Activated naive CD4-positive, alpha-beta T cell treated with anti-CD3 and anti-CD28 coated beads, Interleukin-2, amount 50 U/mL, for 24 hours (primary cell): ENCODE measurements at regions not wholly inside any gene's neighbourhood (a gene's known extent, or its start where the extent isn't known, plus 50 kb on each side); places are given as distances from the start of the nearest gene placed in this dataset.
"Not testable (repeated sequence)": the region's sequence is repeated elsewhere in the genome, so short reads cannot be mapped to it uniquely, and the experiment has no call there.

Source experiments
- H3K27ac Mint-ChIP-seq: one replicate; pipeline ENCODE4 v1.8.0; 2021; ENCODE audit warnings: mild to moderate bottlenecking, mixed read lengths
- H3K27me3 Mint-ChIP-seq: one replicate; pipeline ENCODE4 v1.8.0; 2021; ENCODE audit warnings: mixed read lengths
- H3K36me3 Mint-ChIP-seq: one replicate; pipeline ENCODE4 v1.8.0; 2021; ENCODE audit warnings: mixed read lengths
- H3K4me1 Mint-ChIP-seq: one replicate; pipeline ENCODE4 v1.8.0; 2021; ENCODE audit warnings: mixed read lengths
- H3K4me3 Mint-ChIP-seq: one replicate; pipeline ENCODE4 v1.8.0; 2021; ENCODE audit warnings: mild to moderate bottlenecking, mixed read lengths
- H3K9me3 Mint-ChIP-seq: one replicate; pipeline ENCODE4 v1.8.0; 2021; ENCODE audit warnings: mixed read lengths

DNA sequence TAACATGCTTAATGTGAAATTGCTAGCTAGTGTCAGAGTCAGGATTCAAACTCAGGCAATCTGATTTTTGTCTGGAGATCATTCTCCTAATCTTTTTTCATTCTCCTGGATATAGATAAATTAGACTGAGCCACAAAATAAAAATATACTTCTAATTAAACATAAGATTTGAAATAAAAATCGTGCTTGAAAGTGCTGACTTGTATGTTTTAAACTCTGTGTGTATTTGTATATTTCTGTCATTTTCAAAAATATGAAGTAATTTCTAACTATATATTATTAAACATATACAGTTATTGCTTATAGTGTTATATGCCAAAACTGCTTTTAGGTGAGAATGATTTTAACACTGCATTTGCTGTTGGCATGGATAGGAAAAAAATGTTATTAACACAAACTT lies 239.4 kb downstream of the KCNJ2 start:
- Mint-ChIP-seq H3K9me3 (no peaks in the 10 kb centered on the region), H3K36me3 (no peaks in the 10 kb centered on the region), H3K27ac (no peak overlapping the region)

DNA sequence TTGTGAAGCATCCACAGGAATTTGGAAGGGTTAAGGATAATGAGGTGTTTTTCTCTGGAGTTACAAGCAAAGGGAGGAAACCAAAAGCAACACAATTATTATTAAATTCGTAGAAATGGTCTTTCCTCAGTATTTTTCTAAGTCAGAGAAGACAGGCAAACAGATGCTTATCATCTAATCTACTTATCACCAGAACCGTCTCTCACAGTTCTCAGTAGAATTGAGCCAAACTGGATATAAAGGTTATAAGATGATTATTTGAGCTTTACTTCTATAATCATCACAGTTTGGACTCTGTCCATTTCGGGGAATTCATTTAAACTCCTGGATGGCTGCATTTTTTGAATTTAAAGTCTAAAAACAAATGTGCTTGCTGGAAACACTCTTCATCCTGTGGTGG lies 245.0 kb downstream of the KCNJ2 start:
- no peak overlapping the region for H3K27ac Mint-ChIP-seq
- no peaks in the 10 kb centered on the region for H3K4me1 Mint-ChIP-seq
- H3K4me3 Mint-ChIP-seq, result no peak overlapping the region
- H3K27me3 Mint-ChIP-seq, result no peaks in the 10 kb centered on the region
- no peaks in the 10 kb centered on the region for H3K9me3 Mint-ChIP-seq
- H3K36me3 Mint-ChIP-seq, result no peaks in the 10 kb centered on the region

More for the DNA sequence above, 239.4 kb downstream of the KCNJ2 start:
- no peaks in the 10 kb centered on the region for H3K27me3 Mint-ChIP-seq
- no peak overlapping the region for H3K4me3 Mint-ChIP-seq
- H3K4me1 Mint-ChIP-seq, result no peaks in the 10 kb centered on the region

DNA sequence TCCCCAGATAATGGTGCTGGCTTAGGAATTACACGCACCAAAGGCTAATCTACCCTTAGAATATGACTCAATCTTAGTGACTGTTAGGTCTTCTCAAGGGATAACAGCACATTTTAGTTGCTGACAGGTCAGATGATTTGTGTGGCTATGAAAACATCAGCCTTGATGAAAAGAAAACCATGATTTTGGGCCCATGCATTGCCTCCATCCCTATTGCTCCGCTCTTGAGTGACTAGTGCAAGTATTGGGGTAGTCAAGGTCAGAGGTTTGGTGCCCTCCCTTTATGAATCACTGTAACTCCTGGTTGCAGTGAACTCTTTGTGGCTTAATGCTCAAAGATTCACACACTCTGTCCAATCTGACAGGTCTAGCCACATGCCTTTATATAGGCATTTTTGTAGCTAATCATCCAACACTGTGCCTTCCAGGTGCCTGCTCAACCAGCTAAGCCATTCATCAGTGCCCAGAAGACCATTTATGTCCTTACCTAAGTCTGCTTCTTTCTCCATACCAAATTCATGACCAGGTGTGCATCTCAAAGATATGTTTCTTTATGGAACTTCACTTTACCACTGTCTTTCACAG lies 251.6 kb downstream of the KCNJ2 start:
- no peak overlapping the region for H3K4me3 Mint-ChIP-seq
- H3K27me3 Mint-ChIP-seq, result no peaks in the 10 kb centered on the region
- H3K27ac Mint-ChIP-seq, result no peak overlapping the region
- no peaks in the 10 kb centered on the region for H3K36me3 Mint-ChIP-seq
- no peaks in the 10 kb centered on the region for H3K4me1 Mint-ChIP-seq
- H3K9me3 Mint-ChIP-seq, result no peaks in the 10 kb centered on the region

DNA sequence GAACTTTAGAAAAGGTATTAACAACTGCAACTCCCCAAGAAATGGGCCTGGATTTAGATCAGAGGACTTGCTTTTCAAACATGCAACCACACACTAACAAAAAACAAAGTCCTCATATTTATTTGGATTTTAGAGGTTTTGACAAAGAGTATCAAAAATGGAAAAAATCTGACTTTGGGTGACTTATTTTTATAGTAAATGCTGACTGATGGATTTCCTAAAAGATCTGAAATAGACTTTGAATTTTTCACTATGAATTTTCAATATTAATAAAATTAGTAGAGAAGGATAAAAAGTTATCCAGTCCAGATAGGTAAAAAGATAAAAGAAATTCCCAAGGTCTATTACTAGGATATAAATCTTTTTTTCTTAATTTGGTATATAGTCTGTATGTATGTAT lies 253.5 kb downstream of the KCNJ2 start:
- no peak overlapping the region for H3K4me3 Mint-ChIP-seq
- H3K36me3 Mint-ChIP-seq, result no peaks in the 10 kb centered on the region
- H3K4me1 Mint-ChIP-seq, result no peaks in the 10 kb centered on the region
- no peaks in the 10 kb centered on the region for H3K9me3 Mint-ChIP-seq
- H3K27ac Mint-ChIP-seq, result no peak overlapping the region
- H3K27me3 Mint-ChIP-seq, result peaks cover 1% of the 10 kb centered on the region

DNA sequence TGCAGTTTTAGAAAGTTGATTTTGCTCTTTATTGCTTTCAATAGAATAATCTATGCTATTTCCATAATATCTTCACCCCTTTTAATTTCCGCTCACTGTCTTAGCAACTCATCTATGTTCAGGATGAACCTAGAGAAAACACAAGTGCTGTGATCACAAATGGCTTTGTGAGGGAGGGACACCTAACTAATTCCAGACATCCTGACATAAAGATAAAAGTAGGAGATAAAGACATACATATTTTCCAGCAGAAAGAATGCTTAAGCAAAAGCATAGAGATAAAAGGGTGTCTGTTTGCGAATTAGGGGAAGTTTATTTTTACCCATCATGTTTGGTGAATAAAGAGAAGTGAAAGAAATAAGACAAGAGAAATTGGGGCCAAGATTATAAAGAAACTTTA lies 254.2 kb downstream of the KCNJ2 start:
- Mint-ChIP-seq H3K36me3 (no peaks in the 10 kb centered on the region), H3K27ac (no peak overlapping the region), H3K27me3 (peaks cover 2% of the 10 kb centered on the region), H3K9me3 (no peaks in the 10 kb centered on the region), H3K4me1 (no peaks in the 10 kb centered on the region), H3K4me3 (no peak overlapping the region)

DNA sequence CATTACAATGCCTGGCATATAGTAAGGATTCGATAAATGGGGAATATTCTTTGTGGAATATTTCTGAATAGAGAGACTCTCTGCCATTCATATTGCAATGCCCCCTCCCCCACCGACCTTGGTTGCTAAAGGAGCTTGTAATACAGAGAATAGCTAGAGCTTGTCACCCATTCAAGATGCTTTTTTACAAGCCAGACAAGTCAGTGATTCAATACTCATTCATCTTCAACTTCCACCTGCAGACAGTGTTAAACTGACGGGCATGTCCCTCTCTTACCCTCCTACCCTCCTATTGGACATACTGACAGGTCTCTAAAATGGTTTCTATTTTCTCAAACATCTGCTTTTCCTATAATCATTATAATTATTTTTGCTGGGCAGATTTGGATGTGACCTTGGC lies 257.4 kb downstream of the KCNJ2 start:
- Mint-ChIP-seq H3K27ac (no peak overlapping the region), H3K4me1 (no peaks in the 10 kb centered on the region), H3K9me3 (no peaks in the 10 kb centered on the region), H3K27me3 (peaks cover 2% of the 10 kb centered on the region), H3K36me3 (no peaks in the 10 kb centered on the region), H3K4me3 (no peak overlapping the region)

DNA sequence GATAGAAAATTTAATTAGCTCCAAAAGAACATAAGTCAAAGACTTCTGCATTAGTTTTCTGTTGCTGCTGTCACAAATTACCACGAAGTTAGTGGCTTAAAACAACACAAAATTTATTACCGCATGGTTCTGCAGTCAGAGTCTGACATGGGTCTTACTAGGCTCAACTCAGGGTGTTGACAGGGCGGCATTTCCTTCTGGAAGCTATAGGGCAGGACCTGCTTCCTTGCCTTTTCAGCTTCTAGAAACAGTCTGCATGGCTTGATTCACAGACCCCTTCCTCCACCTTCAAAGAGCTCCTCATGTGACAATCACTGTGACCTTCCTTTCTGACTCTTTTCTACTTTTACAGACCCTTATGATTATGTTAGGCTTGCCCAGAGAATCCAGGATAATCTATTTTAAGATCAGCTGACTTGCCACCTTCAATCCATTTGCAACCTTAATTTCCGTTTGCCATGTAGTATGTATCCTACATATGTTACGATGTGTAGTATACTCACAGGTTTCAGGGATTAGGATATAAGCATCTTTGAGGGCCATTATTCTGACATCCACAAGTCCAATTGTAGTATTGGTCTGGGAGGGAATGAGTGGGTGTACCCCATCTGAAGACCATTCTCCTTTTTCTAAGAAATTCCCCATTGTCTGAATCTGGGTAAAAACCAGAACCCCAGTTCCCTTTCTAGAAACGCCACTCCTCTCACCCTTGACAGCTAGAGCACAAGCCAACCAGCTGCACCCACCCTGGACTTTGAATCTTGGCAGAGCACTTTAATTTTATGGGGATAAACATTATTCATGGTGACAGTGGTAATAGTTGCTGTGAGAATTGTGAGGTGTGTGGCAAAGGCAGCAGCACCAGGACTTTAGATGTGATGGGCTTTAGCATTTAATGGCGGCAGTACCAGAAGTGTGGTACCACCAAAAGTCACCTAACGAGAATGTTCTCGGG lies 265.5 kb downstream of the KCNJ2 start:
- no peaks in the 10 kb centered on the region for H3K36me3 Mint-ChIP-seq
- H3K4me1 Mint-ChIP-seq, result no peaks in the 10 kb centered on the region
- no peaks in the 10 kb centered on the region for H3K9me3 Mint-ChIP-seq
- no peaks in the 10 kb centered on the region for H3K27me3 Mint-ChIP-seq
- no peak overlapping the region for H3K27ac Mint-ChIP-seq
- no peak overlapping the region for H3K4me3 Mint-ChIP-seq

DNA sequence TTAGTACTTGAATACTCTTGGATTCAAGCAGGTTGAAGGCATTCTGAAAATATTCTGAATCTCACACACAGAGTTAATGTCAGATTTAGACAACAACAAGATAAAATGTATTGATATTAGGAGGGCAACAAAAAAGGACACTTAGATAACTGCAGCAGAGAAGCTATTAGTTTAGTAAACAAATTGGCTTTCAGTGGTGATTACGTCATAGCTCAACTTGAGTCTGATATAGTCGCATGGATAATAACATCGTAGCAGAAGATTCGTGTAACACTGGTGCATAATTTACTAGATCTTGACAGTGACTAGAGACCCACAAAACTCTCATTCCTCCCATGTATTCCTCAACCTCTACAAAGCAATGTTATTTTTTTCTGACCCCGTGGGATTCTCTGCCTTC lies 268.3 kb downstream of the KCNJ2 start:
- no peaks in the 10 kb centered on the region for H3K9me3 Mint-ChIP-seq
- H3K27ac Mint-ChIP-seq, result no peak overlapping the region
- no peak overlapping the region for H3K4me3 Mint-ChIP-seq
- H3K36me3 Mint-ChIP-seq, result no peaks in the 10 kb centered on the region
- no peaks in the 10 kb centered on the region for H3K4me1 Mint-ChIP-seq
- no peaks in the 10 kb centered on the region for H3K27me3 Mint-ChIP-seq

DNA sequence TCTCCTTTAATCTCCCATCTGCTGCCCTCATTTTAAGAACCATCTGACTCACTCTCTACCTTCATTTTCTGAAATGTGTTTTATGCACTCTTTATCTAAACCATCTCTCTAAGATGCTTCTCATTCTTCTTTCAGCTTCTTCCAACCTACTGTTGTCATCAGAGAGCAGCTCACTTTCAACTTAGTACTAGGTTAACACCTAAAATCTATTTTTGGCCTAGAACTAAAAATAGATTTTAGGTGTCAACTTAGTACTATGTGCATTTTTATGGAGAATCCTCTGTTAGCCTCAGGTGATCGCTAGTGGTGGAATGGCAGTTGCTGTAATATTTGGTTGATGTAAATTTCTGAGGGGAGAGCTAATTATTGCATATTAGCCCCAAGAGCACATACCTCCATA lies 277.1 kb downstream of the KCNJ2 start:
- Mint-ChIP-seq H3K27me3 (no peaks in the 10 kb centered on the region), H3K4me1 (no peaks in the 10 kb centered on the region), H3K27ac (no peak overlapping the region), H3K9me3 (peaks cover 14% of the 10 kb centered on the region), H3K36me3 (no peaks in the 10 kb centered on the region), H3K4me3 (no peak overlapping the region)

DNA sequence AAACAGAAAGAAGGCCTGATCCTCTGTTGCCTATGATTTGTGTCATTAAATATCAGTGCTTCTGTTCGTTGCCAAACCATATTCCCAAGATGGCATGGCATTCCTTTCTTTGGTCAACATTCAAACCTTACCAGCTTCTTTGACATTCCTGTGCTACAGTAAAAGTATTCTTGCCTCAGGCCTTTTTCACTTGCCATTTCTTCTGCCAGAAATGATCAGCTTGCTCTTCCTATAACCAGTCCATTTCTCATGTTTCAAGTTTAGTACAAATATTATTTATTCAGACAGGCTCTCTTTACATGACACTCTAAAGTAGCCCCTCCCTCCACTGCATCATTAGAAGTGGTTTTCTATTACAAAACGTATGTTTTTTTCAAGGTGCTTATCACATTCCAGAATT lies 278.3 kb downstream of the KCNJ2 start:
- no peaks in the 10 kb centered on the region for H3K27me3 Mint-ChIP-seq
- H3K9me3 Mint-ChIP-seq, result peaks cover 14% of the 10 kb centered on the region
- no peaks in the 10 kb centered on the region for H3K36me3 Mint-ChIP-seq
- no peaks in the 10 kb centered on the region for H3K4me1 Mint-ChIP-seq
- H3K27ac Mint-ChIP-seq, result no peak overlapping the region
- H3K4me3 Mint-ChIP-seq, result no peak overlapping the region

DNA sequence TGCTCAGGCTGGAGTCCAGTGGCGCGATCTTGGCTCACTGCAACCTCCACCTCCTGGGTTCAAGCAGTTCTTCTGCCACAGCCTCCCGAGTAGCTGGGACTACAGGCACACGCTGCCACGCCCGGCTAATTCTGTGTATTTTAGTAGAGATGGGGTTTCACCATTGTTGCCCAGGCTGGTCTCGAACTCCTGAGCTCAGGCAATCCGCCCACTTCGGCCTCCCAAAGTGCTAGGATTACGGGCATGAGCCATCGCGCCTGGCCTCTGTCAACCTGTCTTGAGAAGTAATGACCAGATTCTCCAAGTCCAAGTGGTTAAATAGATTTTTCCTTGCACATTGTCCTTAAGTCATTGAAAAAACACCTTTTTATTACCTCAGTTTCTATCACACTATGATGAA lies 283.7 kb downstream of the KCNJ2 start:
- not testable (repeated sequence) for H3K4me1 Mint-ChIP-seq, H3K27ac Mint-ChIP-seq, H3K27me3 Mint-ChIP-seq, H3K4me3 Mint-ChIP-seq, H3K9me3 Mint-ChIP-seq, H3K36me3 Mint-ChIP-seq

DNA sequence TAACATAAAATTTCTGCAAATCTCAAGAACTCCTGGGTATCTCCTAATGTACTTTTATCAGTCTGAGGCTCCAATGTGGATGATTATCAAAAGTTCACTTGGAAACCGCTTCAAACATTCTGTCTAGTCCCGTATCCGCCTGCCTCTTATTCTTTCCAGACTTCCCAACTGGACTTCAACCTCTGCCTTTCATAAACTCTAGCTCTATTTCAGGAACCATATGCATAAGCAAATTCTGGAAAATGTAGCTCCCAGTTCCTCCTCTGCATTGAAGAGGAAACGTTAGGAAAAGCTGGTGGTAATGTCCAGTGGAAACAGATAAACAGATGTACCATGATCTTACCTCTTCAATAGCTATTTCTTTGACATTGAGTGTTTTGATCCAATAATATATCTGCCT lies 285.0 kb downstream of the KCNJ2 start:
- H3K27ac Mint-ChIP-seq, result no peak overlapping the region
- H3K4me3 Mint-ChIP-seq, result no peak overlapping the region
- no peaks in the 10 kb centered on the region for H3K36me3 Mint-ChIP-seq
- no peaks in the 10 kb centered on the region for H3K27me3 Mint-ChIP-seq
- H3K4me1 Mint-ChIP-seq, result no peaks in the 10 kb centered on the region
- H3K9me3 Mint-ChIP-seq, result peaks cover 5% of the 10 kb centered on the region

DNA sequence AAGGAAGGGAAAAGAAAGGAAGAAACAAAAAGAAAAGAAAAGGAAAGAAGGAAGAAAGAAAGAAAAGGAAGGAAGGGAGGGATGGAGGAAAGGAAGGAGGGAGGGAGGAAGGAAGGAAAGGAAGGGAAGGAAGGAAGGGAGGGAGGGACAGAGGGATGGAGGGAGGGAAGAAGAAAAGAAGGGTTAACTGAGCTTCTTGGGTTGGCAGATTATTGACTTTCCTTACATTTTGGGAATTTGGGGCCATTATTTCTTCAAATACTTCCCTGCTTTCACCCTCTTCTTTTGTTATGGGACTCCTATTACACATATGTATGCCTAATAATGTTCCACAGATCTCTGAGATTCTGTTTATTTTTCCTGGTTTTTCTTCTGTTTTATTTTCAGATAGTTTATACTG lies 285.6 kb downstream of the KCNJ2 start:
- no peaks in the 10 kb centered on the region for H3K27me3 Mint-ChIP-seq
- no peaks in the 10 kb centered on the region for H3K4me1 Mint-ChIP-seq
- peaks cover 5% of the 10 kb centered on the region for H3K9me3 Mint-ChIP-seq
- no peaks in the 10 kb centered on the region for H3K36me3 Mint-ChIP-seq
- no peak overlapping the region for H3K27ac Mint-ChIP-seq
- H3K4me3 Mint-ChIP-seq, result no peak overlapping the region

DNA sequence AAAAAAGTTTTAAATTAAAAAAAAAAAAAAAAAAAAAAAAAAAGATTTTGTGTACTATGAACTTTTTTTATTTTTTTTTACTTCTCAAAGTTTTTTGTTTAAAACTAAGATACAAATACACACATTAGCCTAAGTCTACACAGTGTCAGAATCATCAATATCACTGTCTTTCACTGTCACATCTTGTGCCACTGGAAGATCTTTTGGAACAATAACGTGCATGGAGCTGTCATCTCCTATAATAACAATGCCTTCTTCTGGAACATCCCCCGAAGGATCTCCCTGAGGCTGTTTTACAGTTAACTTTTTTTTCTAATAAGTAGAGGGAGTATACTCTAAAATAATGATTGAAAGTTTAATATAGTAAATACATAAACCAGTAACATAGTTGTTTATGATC lies 295.7 kb downstream of the KCNJ2 start:
- Mint-ChIP-seq H3K4me1 (no peaks in the 10 kb centered on the region), H3K4me3 (no peak overlapping the region), H3K36me3 (no peaks in the 10 kb centered on the region), H3K27ac (no peak overlapping the region), H3K27me3 (no peaks in the 10 kb centered on the region), H3K9me3 (peaks cover 4% of the 10 kb centered on the region)

DNA sequence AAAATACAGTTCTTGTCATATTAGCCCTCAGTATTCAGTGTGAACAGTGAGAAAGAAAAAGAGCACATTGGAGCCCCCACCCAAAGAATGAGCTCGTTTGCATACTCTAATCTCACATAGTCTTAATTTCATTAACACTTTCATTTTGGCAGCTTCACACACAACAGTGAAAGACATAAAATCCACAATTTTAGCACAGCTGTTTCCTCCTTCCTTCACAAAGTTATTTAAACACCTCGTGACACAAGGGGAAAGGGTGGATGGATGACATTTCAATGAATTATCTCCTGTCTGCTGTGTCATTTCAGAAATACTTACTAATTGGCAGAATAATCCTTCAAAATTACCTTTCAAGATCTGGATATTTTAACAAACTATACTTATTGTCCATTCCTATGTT lies 299.3 kb downstream of the KCNJ2 start:
- Mint-ChIP-seq H3K36me3 (no peaks in the 10 kb centered on the region), H3K27ac (no peak overlapping the region), H3K4me3 (no peak overlapping the region), H3K4me1 (no peaks in the 10 kb centered on the region), H3K27me3 (no peaks in the 10 kb centered on the region), H3K9me3 (peaks cover 4% of the 10 kb centered on the region)

DNA sequence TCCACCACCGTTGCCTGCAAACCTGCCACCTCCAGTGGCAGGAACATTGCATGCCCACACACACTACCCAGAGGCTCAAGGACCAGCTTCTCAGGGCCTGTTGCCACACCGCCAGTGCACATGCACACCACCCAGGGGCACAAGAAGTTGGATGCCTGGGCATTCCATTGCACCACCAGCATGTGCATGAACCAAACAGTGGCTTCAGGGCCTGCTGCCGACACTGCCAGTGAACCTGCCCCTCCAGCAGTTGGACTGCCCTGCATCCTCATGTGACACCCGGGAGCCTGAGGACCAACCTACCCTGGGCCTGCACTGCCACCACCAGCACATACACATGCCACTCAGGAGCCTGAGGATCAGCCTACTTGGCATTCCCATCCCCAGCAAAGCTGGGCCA lies 303.7 kb downstream of the KCNJ2 start:
- Mint-ChIP-seq H3K4me1 (no peaks in the 10 kb centered on the region), H3K27me3 (no peaks in the 10 kb centered on the region)

More for the DNA sequence above, 303.7 kb downstream of the KCNJ2 start:
- no peaks in the 10 kb centered on the region for H3K36me3 Mint-ChIP-seq
- H3K9me3 Mint-ChIP-seq, result peaks cover 6% of the 10 kb centered on the region
- H3K27ac Mint-ChIP-seq, result no peak overlapping the region
- H3K4me3 Mint-ChIP-seq, result no peak overlapping the region
